ENCODE measurements at regions not wholly inside any gene's neighbourhood (a gene's known extent, or its start where the extent isn't known, plus 50 kb on each side); places are given as distances from the start of the nearest gene placed in this dataset.

- Histone ChIP-seq H3K4me3 (no peak overlapping the region), H3K4me1 (no peaks in the 10 kb centered on the region), H3K27ac (no peak overlapping the region), H3K36me3 (no peaks in the 10 kb centered on the region), H3K9me3 (no peaks in the 10 kb centered on the region), H3K27me3 (replicated peaks in 1 of 7) (no peaks in the 10 kb centered on the region)
- DNase-seq: no peak
- TF ChIP-seq, protein P1, sequence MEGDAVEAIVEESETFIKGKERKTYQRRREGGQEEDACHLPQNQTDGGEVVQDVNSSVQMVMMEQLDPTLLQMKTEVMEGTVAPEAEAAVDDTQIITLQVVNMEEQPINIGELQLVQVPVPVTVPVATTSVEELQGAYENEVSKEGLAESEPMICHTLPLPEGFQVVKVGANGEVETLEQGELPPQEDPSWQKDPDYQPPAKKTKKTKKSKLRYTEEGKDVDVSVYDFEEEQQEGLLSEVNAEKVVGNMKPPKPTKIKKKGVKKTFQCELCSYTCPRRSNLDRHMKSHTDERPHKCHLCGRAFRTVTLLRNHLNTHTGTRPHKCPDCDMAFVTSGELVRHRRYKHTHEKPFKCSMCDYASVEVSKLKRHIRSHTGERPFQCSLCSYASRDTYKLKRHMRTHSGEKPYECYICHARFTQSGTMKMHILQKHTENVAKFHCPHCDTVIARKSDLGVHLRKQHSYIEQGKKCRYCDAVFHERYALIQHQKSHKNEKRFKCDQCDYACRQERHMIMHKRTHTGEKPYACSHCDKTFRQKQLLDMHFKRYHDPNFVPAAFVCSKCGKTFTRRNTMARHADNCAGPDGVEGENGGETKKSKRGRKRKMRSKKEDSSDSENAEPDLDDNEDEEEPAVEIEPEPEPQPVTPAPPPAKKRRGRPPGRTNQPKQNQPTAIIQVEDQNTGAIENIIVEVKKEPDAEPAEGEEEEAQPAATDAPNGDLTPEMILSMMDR (IDR thresholded peaks at IDR 0.05 in 8 of 11, conservative IDR thresholded peaks at IDR 0.05 in 3 of 11): no peak
- no peak for TF ChIP-seq POLR2A (IDR thresholded peaks at IDR 0.05)
- no peak for TF ChIP-seq POLR2AphosphoS5 (IDR thresholded peaks at IDR 0.05)
- intact Hi-C loops (cut with DNase I; ENCODE audit: low total_unique reads): no loop called here
Observed at GRCh38 chrX:80266979-80267378, 153.3 kb upstream of the TENT5D start.

GRCh38 chrX:80267790-80268189, 152.5 kb upstream of the TENT5D start:
- WGBS, 5 donors: 43 to 77% (median 71%) methylated on average over 1 of the region's 1 CpG
- intact Hi-C loops (cut with DNase I; ENCODE audit: low total_unique reads): no loop called here

GRCh38 chrX:80282535-80282934, 137.7 kb upstream of the TENT5D start:
- WGBS, 5 donors: 40 to 66% (median 59%) methylated on average over 2 of the region's 2 CpGs
- no peak overlapping the region for H3K4me3 ChIP-seq
- H3K27me3 ChIP-seq (replicated peaks in 1 of 7): no peaks in the 10 kb centered on the region
- peaks cover 0 to 9% (median 0%) of the 10 kb centered on the region in 8 donors for H3K9me3 ChIP-seq
- no peaks in the 10 kb centered on the region for H3K36me3 ChIP-seq
- TF ChIP-seq POLR2AphosphoS5 (IDR thresholded peaks at IDR 0.05) (no peak), POLR2A (IDR thresholded peaks at IDR 0.05) (no peak)
- TF ChIP-seq, protein P1 (IDR thresholded peaks at IDR 0.05 in 8 of 11, conservative IDR thresholded peaks at IDR 0.05 in 3 of 11): no peak
- no peak for DNase-seq
- intact Hi-C loops (cut with DNase I; ENCODE audit: low total_unique reads): no loop called here
- H3K27ac ChIP-seq: no peak overlapping the region
- no peaks in the 10 kb centered on the region for H3K4me1 ChIP-seq

More at GRCh38 chrX:80267790-80268189, 152.5 kb upstream of the TENT5D start:
- Histone ChIP-seq H3K27ac (no peak overlapping the region), H3K9me3 (no peaks in the 10 kb centered on the region), H3K36me3 (no peaks in the 10 kb centered on the region), H3K4me3 (no peak overlapping the region), H3K4me1 (no peaks in the 10 kb centered on the region), H3K27me3 (replicated peaks in 1 of 7) (no peaks in the 10 kb centered on the region)
- DNase-seq: no peak
- TF ChIP-seq POLR2AphosphoS5 (IDR thresholded peaks at IDR 0.05): no peak
- TF ChIP-seq, protein P1 (IDR thresholded peaks at IDR 0.05 in 8 of 11, conservative IDR thresholded peaks at IDR 0.05 in 3 of 11): no peak
- TF ChIP-seq POLR2A (IDR thresholded peaks at IDR 0.05): no peak

GRCh38 chrX:80285131-80285773, 135.0 kb upstream of the TENT5D start:
- no peak overlapping the region for H3K4me3 ChIP-seq

More at GRCh38 chrX:80285131-80285773, 135.0 kb upstream of the TENT5D start:
- no peak overlapping the region for H3K27ac ChIP-seq
- no peaks in the 10 kb centered on the region for H3K36me3 ChIP-seq
- no peaks in the 10 kb centered on the region for H3K4me1 ChIP-seq
- TF ChIP-seq POLR2A (IDR thresholded peaks at IDR 0.05): no peak
- no peak for TF ChIP-seq POLR2AphosphoS5 (IDR thresholded peaks at IDR 0.05)
- TF ChIP-seq, protein P1 (IDR thresholded peaks at IDR 0.05 in 8 of 11, conservative IDR thresholded peaks at IDR 0.05 in 3 of 11): no peak
- H3K9me3 ChIP-seq: peaks cover 0 to 5% (median 0%) of the 10 kb centered on the region in 8 donors
- WGBS, 5 donors: 31 to 68% (median 64%) methylated on average over 1 to 3 of the region's 3 CpGs
- H3K27me3 ChIP-seq (replicated peaks in 1 of 7): no peaks in the 10 kb centered on the region
- intact Hi-C loops (cut with DNase I; ENCODE audit: low total_unique reads): no loop called here
- DNase-seq: no peak

Data from spleen (tissue), 11 donors.